GM12878 (cell line): ENCODE measurements at regions not wholly inside any gene's neighbourhood (a gene's known extent, or its start where the extent isn't known, plus 50 kb on each side); places are given as distances from the start of the nearest gene placed in this dataset.

Experiments
- ATAC-seq: fragments of 200-7000 bp; cut with Tn5 transposase; 3 replicates; pipeline ENCODE4 v1.9.1; 2020; ENCODE audit warnings: mild to moderate bottlenecking, moderate library complexity
- BruUV-seq: library from RNA; stranded (reverse); fragments of 400-500 nt; replicated peaks from 2 replicates; lab custom pipeline; 2021; lab: Mats Ljungman, UMichigan
- CTCF ChIA-PET: fragments of 300-600 bp; sonication (Branson Sonifier 250); formaldehyde crosslinking; extraction: SDS; loops from one replicate; lab custom pipeline; 2021; ENCODE audit warnings: inconsistent platforms; lab: Yijun Ruan, JAX
- POLR2A ChIA-PET: fragments of 350-600 bp; formaldehyde crosslinking; extraction: SDS; loops from one replicate; lab custom pipeline; 2021; ENCODE audit warnings: inconsistent platforms; lab: Charles Lee
- RAD21 ChIA-PET: fragments of 300-600 bp; sonication (Branson Sonifier 250); formaldehyde crosslinking; loops from one replicate; lab custom pipeline; 2023; ENCODE audit warnings: antibody characterized with exemption; ENCODE audit not compliant: unreplicated experiment; lab: Charles Lee
- SMC1A ChIA-PET: fragments of 300-600 bp; sonication (Branson Sonifier 250); formaldehyde crosslinking; loops from one replicate; lab custom pipeline; 2023; ENCODE audit not compliant: unreplicated experiment, uncharacterized antibody; lab: Charles Lee
- DNase-seq: peaks from one replicate; pipeline ENCODE4 v3.0.0-alpha.2; 2011; ENCODE audit warnings: low read depth, low spot score
- FAIRE-seq: peaks from 3 replicates; lab custom pipeline; 2011; peaks lifted over from hg19 to GRCh38; lab: Jason Lieb, UNC
- H2AFZ ChIP-seq: 2 replicates; pipeline ENCODE4 v1.6.0; 2011; ENCODE audit warnings: low read depth, low read length, control low read depth; ENCODE audit not compliant: control insufficient read depth
- H3K27ac ChIP-seq: 2 replicates; pipeline ENCODE4 v1.5.1; 2011; ENCODE audit warnings: control low read depth; ENCODE audit not compliant: control insufficient read depth, insufficient read depth
- H3K27me3 ChIP-seq, 2 experiments: replicated peaks in 1 of 2; 2 replicates each; pipeline versions ENCODE4 v1.6.0 to v1.6.1; 2011; ENCODE audit warnings: low read length in 1 of 2; ENCODE audit not compliant: control insufficient read depth in 2 of 2, insufficient read depth in 2 of 2
- H3K36me3 ChIP-seq, 2 experiments: 2 replicates each; pipeline ENCODE4 v1.5.1; 2011; ENCODE audit warnings: low read length in 1 of 2; ENCODE audit not compliant: control insufficient read depth in 2 of 2, insufficient read depth in 2 of 2
- H3K4me1 ChIP-seq: 2 replicates; pipeline ENCODE4 v1.6.1; 2011; ENCODE audit warnings: mild to moderate bottlenecking, low read length, moderate library complexity, mixed read lengths; ENCODE audit not compliant: control insufficient read depth, insufficient read depth
- H3K4me2 ChIP-seq: 2 replicates; pipeline ENCODE4 v1.6.0; 2011; ENCODE audit warnings: control low read depth; ENCODE audit not compliant: control insufficient read depth, insufficient read depth
- H3K4me3 ChIP-seq: fragments of 200-600 bp; sonication (generic); 2 replicates; pipeline ENCODE4 v1.5.1; 2016
- H3K79me2 ChIP-seq: 2 replicates; pipeline ENCODE4 v1.6.0; 2011; ENCODE audit warnings: low read length; ENCODE audit not compliant: control insufficient read depth, insufficient read depth
- H3K9ac ChIP-seq: 2 replicates; pipeline ENCODE4 v1.8.0; 2011; ENCODE audit warnings: low read length, control low read depth, mixed read lengths; ENCODE audit not compliant: control insufficient read depth, insufficient read depth
- H3K9me3 ChIP-seq: replicated peaks from 3 replicates; pipeline ENCODE4 v1.5.1; 2011; ENCODE audit warnings: mild to moderate bottlenecking, low read length; ENCODE audit not compliant: control insufficient read depth, insufficient read depth
- H4K20me1 ChIP-seq: 2 replicates; pipeline ENCODE4 v1.6.0; 2011; ENCODE audit not compliant: control insufficient read depth, insufficient read depth
- ATF7 ChIP-seq: fragments of 450-650 bp; IDR thresholded peaks from 2 replicates; pipeline ENCODE4 v1.6.1; 2016; ENCODE audit warnings: low read depth, mild to moderate bottlenecking
- CBFB ChIP-seq: IDR thresholded peaks from 2 replicates; pipeline ENCODE4 v1.6.1; 2016; ENCODE audit warnings: antibody characterized with exemption, low read depth
- CBX3 ChIP-seq: fragments of 200-600 bp; sonication (generic); IDR thresholded peaks from 2 replicates; pipeline ENCODE4 v1.6.1; 2016; ENCODE audit warnings: low read depth, borderline replicate concordance
- DPF2 ChIP-seq: fragments of 450-650 bp; IDR thresholded peaks from 2 replicates; pipeline ENCODE4 v1.6.1; 2017; ENCODE audit warnings: mild to moderate bottlenecking
- ETV6 ChIP-seq, 2 experiments: fragments of 450-650 bp in 1 of 2; IDR thresholded peaks in 1 of 2; conservative IDR thresholded peaks in 1 of 2; 2 replicates each; pipeline ENCODE4 v1.6.1; 2014; ENCODE audit warnings: antibody characterized with exemption in 1 of 2, borderline replicate concordance in 1 of 2, low read depth in 1 of 2, mild to moderate bottlenecking in 1 of 2, moderate library complexity in 1 of 2
- FOXM1 ChIP-seq: IDR thresholded peaks from 2 replicates; pipeline ENCODE4 v1.6.1; 2012; ENCODE audit warnings: low read depth, mild to moderate bottlenecking, inconsistent platforms, low read length, moderate library complexity
- IRF3 ChIP-seq: fragments of 450-650 bp; IDR thresholded peaks from 2 replicates; pipeline ENCODE4 v1.6.1; 2014; ENCODE audit warnings: mild to moderate bottlenecking
- MEF2B ChIP-seq: fragments of 450-650 bp; IDR thresholded peaks from 2 replicates; pipeline ENCODE4 v1.6.1; 2018; ENCODE audit warnings: mild to moderate bottlenecking, moderate library complexity; ENCODE audit not compliant: partially characterized antibody, poor library complexity, severe bottlenecking
- NFYB ChIP-seq: IDR thresholded peaks from 2 replicates; pipeline ENCODE4 v1.6.1; 2011; ENCODE audit warnings: low read depth, mild to moderate bottlenecking, low read length, improper control_type of control experiment, moderate library complexity; ENCODE audit not compliant: insufficient read depth
- PML ChIP-seq: IDR thresholded peaks from 2 replicates; pipeline ENCODE4 v1.6.1; 2012; ENCODE audit warnings: low read length, inconsistent platforms
- RAD21 ChIP-seq: IDR thresholded peaks from 2 replicates; pipeline ENCODE4 v1.6.1; 2011; ENCODE audit warnings: mild to moderate bottlenecking, low read depth, low read length, moderate library complexity; ENCODE audit not compliant: insufficient read depth
- ZBED1 ChIP-seq: IDR thresholded peaks from 2 replicates; pipeline ENCODE4 v1.6.1; 2016; ENCODE audit warnings: borderline replicate concordance
- ZBTB4 ChIP-seq: fragments of 450-650 bp; formaldehyde crosslinking; IDR thresholded peaks from 2 replicates; pipeline ENCODE4 v1.4.0; 2022; ENCODE audit warnings: mild to moderate bottlenecking, moderate library complexity
- ZBTB40 ChIP-seq: fragments of 450-650 bp; IDR thresholded peaks from 2 replicates; pipeline ENCODE4 v1.6.1; 2016; ENCODE audit warnings: mild to moderate bottlenecking, moderate library complexity, borderline replicate concordance
- WGBS: methylation state at CpG from one replicate; pipeline ENCODE4 v1.1.6; 2016; ENCODE audit warnings: low lambda C conversion rate; ENCODE audit not compliant: insufficient replicate concordance, insufficient coverage; ENCODE audit errors: missing lambda C conversion rate; 5-methylcytosine and 5-hydroxymethylcytosine counted together
- in situ Hi-C: fragments of 300-500 bp; cut with MboI; formaldehyde crosslinking; loops from 9 replicates; pipeline ENCODE4 v1.14.3; 2018; ENCODE audit warnings: mixed read lengths
- intact Hi-C: fragments of 100-400 bp; cut with micrococcal nuclease; formaldehyde crosslinking; loops from one replicate; pipeline ENCODE4 v1.14.2; 2022; ENCODE audit not compliant: unreplicated experiment

- WGBS, result 47% methylated on average over 15 of the region's 15 CpGs
- ATAC-seq (peak; percentile 74), FAIRE-seq (peak; percentile 27), DNase-seq (peak; percentile 9)
- Histone ChIP-seq H4K20me1 (no peaks in the 10 kb centered on the region), H3K9me3 (peaks cover 3% of the 10 kb centered on the region; the same call in 2 of the 3 replicates), H3K27me3 (no peaks in the 10 kb centered on the region), H2AFZ (no peak overlapping the region), H3K9ac (no peak overlapping the region), H3K4me1 (peaks cover 15% of the 10 kb centered on the region), H3K4me2 (no peak overlapping the region), H3K79me2 (no peaks in the 10 kb centered on the region), H3K27ac (no peak overlapping the region), H3K4me3 (no peak overlapping the region), H3K36me3 (peaks cover 0 to 3% of the 10 kb centered on the region in 2 experiments; a peak in 2 of 4 replicates)
- no TSS peak for BruUV-seq
- ChIA-PET SMC1A (interaction anchor here (0.7 to 2.3 kb wide), 5 partner anchors 11 to 262 kb away, joined by 3 to 6 read pairs (median 3); no protein-coding TSS in a partner anchor), POLR2A (interaction anchor here (0.6 kb wide), 1 partner anchor 38 kb away, joined by 3 read pairs; no protein-coding TSS in a partner anchor), RAD21 (no interaction called here), CTCF (interaction anchor here (0.6 to 1.6 kb wide), 12 partner anchors 9 to 291 kb away, joined by 3 to 5 read pairs (median 3); no protein-coding TSS in a partner anchor)
- intact Hi-C loops, result no loop called here
- in situ Hi-C loops, result no loop called here
- TF ChIP-seq CBX3, result no peak
- no peak for TF ChIP-seq ETV6 (conservative IDR thresholded peaks at IDR 0.05 in 1 of 2, IDR thresholded peaks at IDR 0.05 in 1 of 2; ENCODE audit: borderline replicate concordance in 1 of 2, low read depth in 1 of 2)
- no peak for TF ChIP-seq NFYB
- TF ChIP-seq RAD21, result peak; percentile 56
- TF ChIP-seq ZBED1, result no peak
- TF ChIP-seq DPF2, result no peak
- no peak for TF ChIP-seq ZBTB40
- TF ChIP-seq ZBTB4 (CRISPR knock-in tag), result no peak
- no peak for TF ChIP-seq PML
- no peak for TF ChIP-seq CBFB
- TF ChIP-seq FOXM1, result no peak
- no peak for TF ChIP-seq ATF7
- TF ChIP-seq MEF2B, result no peak
- no peak for TF ChIP-seq IRF3
Measured at GRCh38 chr7:112869111-112869774, 79.0 kb upstream of the TMEM168 start.
